ENCODE measurements at regions not wholly inside any gene's neighbourhood (a gene's known extent, or its start where the extent isn't known, plus 50 kb on each side); places are given as distances from the start of the nearest gene placed in this dataset.

DNA sequence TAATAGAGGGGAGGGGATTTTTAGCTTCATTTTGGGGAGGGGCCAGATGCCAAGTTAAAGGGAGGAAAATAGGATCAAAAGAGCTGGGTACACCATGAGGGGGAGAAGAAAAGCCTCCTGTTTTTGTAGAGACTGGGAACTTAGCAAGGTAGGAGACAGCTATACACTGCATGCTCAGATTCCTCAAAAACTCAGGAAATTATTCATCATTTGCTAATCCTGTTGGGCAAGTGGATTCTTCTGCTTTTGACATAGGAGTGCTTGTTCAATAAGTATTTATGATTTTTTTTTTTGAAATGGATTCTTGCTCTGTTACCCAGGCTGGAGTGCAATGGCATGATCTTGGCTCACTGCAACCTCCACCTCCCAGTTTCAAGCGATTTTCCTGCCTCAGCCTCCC is 73.4 kb downstream of the LYZL2 start:
- no peaks in the 10 kb centered on the region for H3K36me3 ChIP-seq (ENCODE audit: control insufficient read depth in 1 of 2, insufficient read depth in 2 of 2, low read depth in 1 of 2, low read length in 2 of 2)

DNA sequence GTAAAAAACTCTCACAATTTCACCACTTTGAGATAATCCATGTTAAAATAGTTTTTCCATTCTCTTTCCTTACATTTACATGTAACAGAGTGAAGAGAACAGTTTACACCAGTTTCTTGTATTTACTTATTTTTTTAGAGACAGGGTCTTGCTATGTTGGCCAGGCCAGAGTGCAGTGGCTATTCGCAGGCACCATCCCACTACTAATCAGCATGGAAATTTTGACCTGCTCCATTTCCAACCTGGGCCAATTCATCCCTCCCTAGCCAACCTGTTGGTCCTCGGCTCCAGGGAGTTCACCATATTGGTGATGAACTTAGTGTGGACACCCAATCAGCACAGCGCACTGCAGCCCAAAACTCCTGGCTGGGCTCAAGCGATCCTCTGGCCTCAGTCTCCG is 74.1 kb downstream of the LYZL2 start:
- H3K27ac ChIP-seq (ENCODE audit: low read length, poor library complexity, severe bottlenecking) = no peak overlapping the region
- no peak for DNase-seq
- peaks cover 2% of the 10 kb centered on the region for H3K4me1 ChIP-seq (ENCODE audit: control insufficient read depth, insufficient read depth, low read depth, low read length)
- H3K4ac ChIP-seq (ENCODE audit: low read depth in 1 of 2, low read length in 2 of 2) = no peak overlapping the region
- no peak overlapping the region for H2AK5ac ChIP-seq (ENCODE audit: low read length, severe bottlenecking)
- 93% methylated on average over 5 of the region's 5 CpGs for WGBS
- H2BK12ac ChIP-seq (ENCODE audit: low read length in 2 of 2) = no peak overlapping the region
- H3K4me3 ChIP-seq (ENCODE audit: insufficient read depth in 1 of 2, low read depth in 1 of 2, low read length in 2 of 2) = peak overlapping the region in 1 of 2 experiments; percentile 2
- H2BK15ac ChIP-seq (ENCODE audit: low read depth, poor library complexity, severe bottlenecking) = no peak overlapping the region
- no peaks in the 10 kb centered on the region for H3K27me3 ChIP-seq (ENCODE audit: control insufficient read depth in 1 of 2, insufficient read depth in 1 of 2, low read length in 2 of 2)
- H4K91ac ChIP-seq (ENCODE audit: low read length) = no peak overlapping the region
- no peak overlapping the region for H3K23ac ChIP-seq (ENCODE audit: low read length in 2 of 2)
- H3K14ac ChIP-seq (ENCODE audit: low read length in 2 of 2) = no peak overlapping the region
- no peak overlapping the region for H3K4me2 ChIP-seq (ENCODE audit: low read length, poor library complexity, severe bottlenecking)
- no peaks in the 10 kb centered on the region for H3K36me3 ChIP-seq (ENCODE audit: control insufficient read depth in 1 of 2, insufficient read depth in 2 of 2, low read depth in 1 of 2, low read length in 2 of 2)
- no peaks in the 10 kb centered on the region for H3K79me1 ChIP-seq (replicated peaks; ENCODE audit: low read length, poor library complexity, severe bottlenecking)
- no peak overlapping the region for H2BK120ac ChIP-seq (ENCODE audit: low read depth, low read length)
- no peak overlapping the region for H3K9ac ChIP-seq (ENCODE audit: low read length)
- H4K8ac ChIP-seq (ENCODE audit: low read length) = no peak overlapping the region
- H3K18ac ChIP-seq (ENCODE audit: low read depth in 1 of 2, low read length in 2 of 2) = no peak overlapping the region
- H3K9me3 ChIP-seq (ENCODE audit: control insufficient read depth, low read length) = no peaks in the 10 kb centered on the region
- no peak overlapping the region for H2BK5ac ChIP-seq (ENCODE audit: low read depth, low read length, poor library complexity, severe bottlenecking)
- H2AFZ ChIP-seq (ENCODE audit: low read depth, low read length) = no peak overlapping the region

More for the DNA sequence above, 73.4 kb downstream of the LYZL2 start:
- Histone ChIP-seq H3K9me3 (ENCODE audit: control insufficient read depth, low read length) (no peaks in the 10 kb centered on the region), H3K79me1 (replicated peaks; ENCODE audit: low read length, poor library complexity, severe bottlenecking) (no peaks in the 10 kb centered on the region), H2AK5ac (ENCODE audit: low read length, severe bottlenecking) (no peak overlapping the region), H2BK15ac (ENCODE audit: low read depth, poor library complexity, severe bottlenecking) (no peak overlapping the region), H3K9ac (ENCODE audit: low read length) (no peak overlapping the region), H3K27me3 (ENCODE audit: control insufficient read depth in 1 of 2, insufficient read depth in 1 of 2, low read length in 2 of 2) (no peaks in the 10 kb centered on the region), H3K14ac (ENCODE audit: low read length in 2 of 2) (no peak overlapping the region), H4K8ac (ENCODE audit: low read length) (no peak overlapping the region), H2BK5ac (ENCODE audit: low read depth, low read length, poor library complexity, severe bottlenecking) (no peak overlapping the region), H2BK120ac (ENCODE audit: low read depth, low read length) (no peak overlapping the region), H3K18ac (ENCODE audit: low read depth in 1 of 2, low read length in 2 of 2) (no peak overlapping the region), H3K4me1 (ENCODE audit: control insufficient read depth, insufficient read depth, low read depth, low read length) (peaks cover 2% of the 10 kb centered on the region), H3K4me3 (ENCODE audit: insufficient read depth in 1 of 2, low read depth in 1 of 2, low read length in 2 of 2) (no peak overlapping the region), H3K4me2 (ENCODE audit: low read length, poor library complexity, severe bottlenecking) (no peak overlapping the region), H2BK12ac (ENCODE audit: low read length in 2 of 2) (no peak overlapping the region), H3K23ac (ENCODE audit: low read length in 2 of 2) (no peak overlapping the region), H2AFZ (ENCODE audit: low read depth, low read length) (no peak overlapping the region), H3K4ac (ENCODE audit: low read depth in 1 of 2, low read length in 2 of 2) (no peak overlapping the region), H3K27ac (ENCODE audit: low read length, poor library complexity, severe bottlenecking) (no peak overlapping the region), H4K91ac (ENCODE audit: low read length) (no peak overlapping the region)
- WGBS = 100% methylated on average over 1 of the region's 1 CpG
- DNase-seq = no peak

DNA sequence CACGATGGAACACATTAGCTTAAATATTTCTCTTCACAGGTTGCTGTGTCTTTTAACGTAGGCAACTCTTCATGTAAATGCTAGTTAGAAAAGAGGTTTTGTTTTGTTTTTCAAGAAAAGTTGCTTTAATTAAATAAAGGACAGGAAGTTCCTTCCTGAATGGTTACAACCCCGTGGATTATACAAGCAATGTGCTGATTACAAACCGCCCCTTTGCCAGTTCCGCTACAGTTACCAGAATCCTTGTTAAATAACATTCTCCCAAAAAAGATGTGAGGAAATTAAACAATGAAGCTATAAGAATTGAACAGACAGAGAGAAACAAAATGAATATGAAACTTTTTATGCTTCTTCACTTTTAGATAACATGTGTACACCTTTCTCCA is 75.1 kb downstream of the LYZL2 start:
- H3K18ac ChIP-seq (ENCODE audit: low read depth in 1 of 2, low read length in 2 of 2) = peak overlapping the region in 1 of 2 experiments; percentile 70
- no peak overlapping the region for H2BK5ac ChIP-seq (ENCODE audit: low read depth, low read length, poor library complexity, severe bottlenecking)
- no peak overlapping the region for H2BK120ac ChIP-seq (ENCODE audit: low read depth, low read length)
- no peak overlapping the region for H2BK15ac ChIP-seq (ENCODE audit: low read depth, poor library complexity, severe bottlenecking)
- H3K9ac ChIP-seq (ENCODE audit: low read length) = peak overlapping the region; percentile 69
- peaks cover 2% of the 10 kb centered on the region for H3K4me1 ChIP-seq (ENCODE audit: control insufficient read depth, insufficient read depth, low read depth, low read length)
- no peak overlapping the region for H2AK5ac ChIP-seq (ENCODE audit: low read length, severe bottlenecking)
- H3K4me3 ChIP-seq (ENCODE audit: insufficient read depth in 1 of 2, low read depth in 1 of 2, low read length in 2 of 2) = peak overlapping the region in 1 of 2 experiments; percentile 64
- H3K27me3 ChIP-seq (ENCODE audit: control insufficient read depth in 1 of 2, insufficient read depth in 1 of 2, low read length in 2 of 2) = no peaks in the 10 kb centered on the region
- H3K79me1 ChIP-seq (replicated peaks; ENCODE audit: low read length, poor library complexity, severe bottlenecking) = no peaks in the 10 kb centered on the region
- no peak overlapping the region for H3K4me2 ChIP-seq (ENCODE audit: low read length, poor library complexity, severe bottlenecking)
- H2BK12ac ChIP-seq (ENCODE audit: low read length in 2 of 2) = no peak overlapping the region
- H4K91ac ChIP-seq (ENCODE audit: low read length) = no peak overlapping the region
- DNase-seq = no peak
- no peak overlapping the region for H2AFZ ChIP-seq (ENCODE audit: low read depth, low read length)
- H3K36me3 ChIP-seq (ENCODE audit: control insufficient read depth in 1 of 2, insufficient read depth in 2 of 2, low read depth in 1 of 2, low read length in 2 of 2) = no peaks in the 10 kb centered on the region
- H3K4ac ChIP-seq (ENCODE audit: low read depth in 1 of 2, low read length in 2 of 2) = no peak overlapping the region
- H4K8ac ChIP-seq (ENCODE audit: low read length) = no peak overlapping the region
- no peak overlapping the region for H3K27ac ChIP-seq (ENCODE audit: low read length, poor library complexity, severe bottlenecking)
- WGBS = 56% methylated on average over 2 of the region's 5 CpGs
- no peak overlapping the region for H3K14ac ChIP-seq (ENCODE audit: low read length in 2 of 2)
- no peaks in the 10 kb centered on the region for H3K9me3 ChIP-seq (ENCODE audit: control insufficient read depth, low read length)
- no peak overlapping the region for H3K23ac ChIP-seq (ENCODE audit: low read length in 2 of 2)

DNA sequence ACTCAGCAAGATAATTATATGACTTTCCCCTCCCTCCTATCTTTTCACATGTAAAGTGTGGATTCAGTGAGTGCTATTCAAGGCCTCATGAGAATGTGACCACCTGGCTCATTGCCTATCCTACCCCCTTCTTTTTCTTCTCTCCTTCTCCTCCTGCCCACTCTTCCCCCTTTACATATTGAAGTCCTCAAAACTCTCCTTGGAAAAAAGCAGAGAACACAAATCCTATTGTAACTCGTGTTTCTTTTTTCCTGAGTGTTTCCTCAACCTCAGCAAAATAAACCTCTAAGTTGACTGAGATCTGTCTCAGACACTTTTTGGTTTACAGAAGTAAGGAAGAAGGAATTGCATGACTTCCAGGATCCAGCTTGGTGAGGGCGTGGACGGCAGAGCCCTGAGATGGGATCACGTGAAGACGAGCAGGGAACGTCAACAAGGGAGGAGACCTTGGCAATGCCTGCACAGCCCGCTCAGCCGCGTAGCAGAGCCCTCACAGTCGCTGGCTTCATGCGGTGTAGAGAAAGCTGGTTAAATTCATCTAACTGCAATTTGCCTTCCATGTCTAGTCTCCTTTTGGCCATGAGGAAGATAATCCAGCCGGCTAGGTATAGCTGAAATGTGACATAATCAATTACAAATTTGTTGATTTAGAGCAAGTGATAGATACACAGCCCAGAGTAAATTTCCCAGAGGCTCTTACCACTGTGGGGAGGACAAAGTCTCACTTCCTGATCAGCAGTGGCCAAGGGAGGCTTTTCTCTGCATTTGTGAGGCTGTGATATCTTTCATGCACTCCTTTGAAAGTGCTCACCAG is 75.7 kb downstream of the LYZL2 start:
- no peak overlapping the region for H2BK12ac ChIP-seq (ENCODE audit: low read length in 2 of 2)
- H3K18ac ChIP-seq (ENCODE audit: low read depth in 1 of 2, low read length in 2 of 2) = peak overlapping the region in 1 of 2 experiments; percentile 70
- peak overlapping the region; percentile 69 for H3K9ac ChIP-seq (ENCODE audit: low read length)
- H3K27me3 ChIP-seq (ENCODE audit: control insufficient read depth in 1 of 2, insufficient read depth in 1 of 2, low read length in 2 of 2) = no peaks in the 10 kb centered on the region
- H3K4me1 ChIP-seq (ENCODE audit: control insufficient read depth, insufficient read depth, low read depth, low read length) = peaks cover 2% of the 10 kb centered on the region
- H2AK5ac ChIP-seq (ENCODE audit: low read length, severe bottlenecking) = no peak overlapping the region
- no peak overlapping the region for H3K23ac ChIP-seq (ENCODE audit: low read length in 2 of 2)
- peak overlapping the region in 1 of 2 experiments; percentile 64 for H3K4me3 ChIP-seq (ENCODE audit: insufficient read depth in 1 of 2, low read depth in 1 of 2, low read length in 2 of 2)
- H2BK15ac ChIP-seq (ENCODE audit: low read depth, poor library complexity, severe bottlenecking) = no peak overlapping the region
- H3K27ac ChIP-seq (ENCODE audit: low read length, poor library complexity, severe bottlenecking) = no peak overlapping the region
- peak overlapping the region; percentile 34 for H2BK120ac ChIP-seq (ENCODE audit: low read depth, low read length)
- H4K91ac ChIP-seq (ENCODE audit: low read length) = no peak overlapping the region
- WGBS = 9% methylated on average over 11 of the region's 12 CpGs
- peak; percentile 67 for DNase-seq
- no peaks in the 10 kb centered on the region for H3K36me3 ChIP-seq (ENCODE audit: control insufficient read depth in 1 of 2, insufficient read depth in 2 of 2, low read depth in 1 of 2, low read length in 2 of 2)
- H3K4ac ChIP-seq (ENCODE audit: low read depth in 1 of 2, low read length in 2 of 2) = no peak overlapping the region
- no peak overlapping the region for H2AFZ ChIP-seq (ENCODE audit: low read depth, low read length)
- peak overlapping the region; percentile 91 for H4K8ac ChIP-seq (ENCODE audit: low read length)
- H3K9me3 ChIP-seq (ENCODE audit: control insufficient read depth, low read length) = no peaks in the 10 kb centered on the region
- no peak overlapping the region for H3K14ac ChIP-seq (ENCODE audit: low read length in 2 of 2)
- no peaks in the 10 kb centered on the region for H3K79me1 ChIP-seq (replicated peaks; ENCODE audit: low read length, poor library complexity, severe bottlenecking)
- H3K4me2 ChIP-seq (ENCODE audit: low read length, poor library complexity, severe bottlenecking) = no peak overlapping the region
- no peak overlapping the region for H2BK5ac ChIP-seq (ENCODE audit: low read depth, low read length, poor library complexity, severe bottlenecking)
